ENCODE measurements at regions not wholly inside any gene's neighbourhood (a gene's known extent, or its start where the extent isn't known, plus 50 kb on each side); places are given as distances from the start of the nearest gene placed in this dataset.

- 88% methylated on average over 9 of the region's 10 CpGs; no CpG with 5 or more reads in 1 of the 2 experiments for WGBS, 2 experiments (ENCODE audit: extremely low coverage in 1 of 2, insufficient coverage in 1 of 2, insufficient read length in 1 of 2, insufficient replicate concordance in 2 of 2, low coverage in 1 of 2, low lambda C conversion rate in 2 of 2, missing lambda C conversion rate in 1 of 2)
- POLR2A ChIA-PET (ENCODE audit: partially characterized antibody) = interaction anchor here (1.0 kb wide), 1 partner anchor 12 kb away, joined by 3 read pairs; no protein-coding TSS in a partner anchor
- TF ChIP-seq, protein P1, sequence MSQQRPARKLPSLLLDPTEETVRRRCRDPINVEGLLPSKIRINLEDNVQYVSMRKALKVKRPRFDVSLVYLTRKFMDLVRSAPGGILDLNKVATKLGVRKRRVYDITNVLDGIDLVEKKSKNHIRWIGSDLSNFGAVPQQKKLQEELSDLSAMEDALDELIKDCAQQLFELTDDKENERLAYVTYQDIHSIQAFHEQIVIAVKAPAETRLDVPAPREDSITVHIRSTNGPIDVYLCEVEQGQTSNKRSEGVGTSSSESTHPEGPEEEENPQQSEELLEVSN (IDR thresholded peaks at IDR 0.05) = no peak
- TF ChIP-seq TAF1 (IDR thresholded peaks at IDR 0.05; ENCODE audit: low read depth, low read length) = no peak
- no peak for TF ChIP-seq POLR2A (IDR thresholded peaks at IDR 0.05; ENCODE audit: control extremely low read depth in 1 of 2, low read depth in 2 of 2, low read length in 2 of 2)
- TF ChIP-seq HDAC2 (IDR thresholded peaks at IDR 0.05; ENCODE audit: borderline replicate concordance in 1 of 2, low read depth in 2 of 2, low read length in 2 of 2) = no peak
- no peak for TF ChIP-seq FOSL1 (IDR thresholded peaks at IDR 0.05; ENCODE audit: insufficient read depth, low read depth, low read length)
- TF ChIP-seq RXRA (IDR thresholded peaks at IDR 0.05; ENCODE audit: insufficient read depth, low read depth, low read length) = no peak
- TF ChIP-seq SUZ12 (IDR thresholded peaks at IDR 0.05; ENCODE audit: low read length) = no peak
- no peak for TF ChIP-seq HDAC6 (IDR thresholded peaks at IDR 0.05; ENCODE audit: low read depth, low read length)
- TF ChIP-seq RBBP5 (IDR thresholded peaks at IDR 0.05; ENCODE audit: borderline replicate concordance, low read depth, low read length) = no peak
- TF ChIP-seq TBP (IDR thresholded peaks at IDR 0.05; ENCODE audit: low read depth, low read length) = no peak
- no peak for TF ChIP-seq GABPA (IDR thresholded peaks at IDR 0.05; ENCODE audit: borderline replicate concordance, insufficient read depth, low read length)
- TF ChIP-seq ASH2L (IDR thresholded peaks at IDR 0.05; ENCODE audit: low read length) = no peak
- no peak for TF ChIP-seq JUND (IDR thresholded peaks at IDR 0.05; ENCODE audit: low read length)
- TF ChIP-seq JUN (IDR thresholded peaks at IDR 0.05; ENCODE audit: low read depth, low read length) = no peak
Observed at GRCh38 chr17:36875698-36876293, 61.5 kb upstream of the LHX1 start.

More at GRCh38 chr17:36875698-36876293, 61.5 kb upstream of the LHX1 start:
- no peak overlapping the region; the same call in 1 of the 2 replicates for H2BK15ac ChIP-seq (ENCODE audit: low read length)
- H3K36me3 ChIP-seq (ENCODE audit: control insufficient read depth in 2 of 4, insufficient read depth in 4 of 4, low read length in 3 of 4) = no peaks in the 10 kb centered on the region
- H3K79me1 ChIP-seq (ENCODE audit: low read depth, low read length) = no peaks in the 10 kb centered on the region
- no peak overlapping the region for H3K23ac ChIP-seq (ENCODE audit: insufficient read length)
- H3K9me3 ChIP-seq (ENCODE audit: insufficient read depth in 2 of 2, low read depth in 1 of 2, low read length in 1 of 2) = no peaks in the 10 kb centered on the region
- H3K27ac ChIP-seq (ENCODE audit: low read depth, low read length) = no peak overlapping the region
- H2BK5ac ChIP-seq (ENCODE audit: low read depth, low read length) = no peak overlapping the region
- no peak overlapping the region for H3K4ac ChIP-seq (replicated peaks; ENCODE audit: insufficient read length, low read depth, low read length)
- CTCF ChIA-PET (ENCODE audit: partially characterized antibody) = interaction anchor here (1.2 kb wide), 1 partner anchor 10 kb away, joined by 3 read pairs; no protein-coding TSS in a partner anchor
- H2AFZ ChIP-seq (ENCODE audit: low read length) = no peak overlapping the region
- H3K79me2 ChIP-seq (ENCODE audit: control insufficient read depth in 1 of 2, insufficient read depth in 2 of 2, low read length in 2 of 2) = no peaks in the 10 kb centered on the region
- no peak overlapping the region for H3K4me2 ChIP-seq (ENCODE audit: insufficient read depth in 1 of 2, low read depth in 2 of 2, low read length in 2 of 2)
- H3K4me3 ChIP-seq (ENCODE audit: extremely low read depth in 1 of 4, insufficient read depth in 2 of 4, low read depth in 3 of 4, low read length in 4 of 4) = no peak overlapping the region
- no peak overlapping the region for H3K56ac ChIP-seq (replicated peaks; ENCODE audit: insufficient read length, low read depth, low read length)
- no peaks in the 10 kb centered on the region; a peak in 1 of 7 replicates for H3K27me3 ChIP-seq (replicated peaks in 1 of 4; ENCODE audit: control insufficient read depth in 3 of 4, extremely low read depth in 1 of 4, insufficient read depth in 3 of 4, low read length in 3 of 4)
- H4K8ac ChIP-seq (ENCODE audit: extremely low read depth, insufficient read depth, low read length) = no peak overlapping the region
- no peak overlapping the region for H3K14ac ChIP-seq (ENCODE audit: insufficient read length)
- no peak overlapping the region for H2BK12ac ChIP-seq (ENCODE audit: low read depth, low read length)
- no peak overlapping the region for H2BK120ac ChIP-seq (replicated peaks; ENCODE audit: low read depth, low read length)
- no peak for FAIRE-seq
- DNase-seq (ENCODE audit: low read depth in 1 of 2, low spot score in 2 of 2) = no peak
- no peak overlapping the region for H4K91ac ChIP-seq (replicated peaks; ENCODE audit: insufficient read length, low read length)
- H2BK20ac ChIP-seq (ENCODE audit: low read length) = no peak overlapping the region
- H3K4me1 ChIP-seq (replicated peaks in 1 of 4; ENCODE audit: control insufficient read depth in 3 of 4, insufficient read depth in 4 of 4, low read length in 3 of 4) = peaks cover under 1 to 3% (median 2%) of the 10 kb centered on the region in 4 experiments
- H4K5ac ChIP-seq (ENCODE audit: insufficient read length, low read depth, low read length) = no peak overlapping the region
- H3K23me2 ChIP-seq (ENCODE audit: low read depth, low read length) = peaks cover 5% of the 10 kb centered on the region; the same call in 1 of the 2 replicates
- H4K20me1 ChIP-seq (replicated peaks in 1 of 2; ENCODE audit: control insufficient read depth in 1 of 2, insufficient read depth in 2 of 2, low read length in 2 of 2) = no peaks in the 10 kb centered on the region
- H2AK5ac ChIP-seq (ENCODE audit: low read depth, low read length) = no peak overlapping the region
- H3K18ac ChIP-seq (ENCODE audit: extremely low read depth, low read length) = no peak overlapping the region
- no peak overlapping the region for H3K9ac ChIP-seq (replicated peaks in 1 of 4; ENCODE audit: extremely low read depth in 1 of 4, low read depth in 3 of 4, low read length in 3 of 4)
